ENCODE measurements at regions not wholly inside any gene's neighbourhood (a gene's known extent, or its start where the extent isn't known, plus 50 kb on each side); places are given as distances from the start of the nearest gene placed in this dataset.
A peak's percentile ranks its signal among the peaks of the same experiment; 100 is the strongest.

GRCh38 chr2:128380961-128381938 lies 62.6 kb upstream of the HS6ST1 start:
- peak; percentile 11 for DNase-seq

GRCh38 chr2:128384446-128384845 lies 65.8 kb upstream of the HS6ST1 start:
- no peak for DNase-seq

- no peak for DNase-seq
These were observed 66.3 kb upstream of the HS6ST1 start for GRCh38 chr2:128384956-128385355.

- DNase-seq, result no peak
These were observed 66.7 kb upstream of the HS6ST1 start for GRCh38 chr2:128385365-128385764.

- DNase-seq, result no peak
These were observed 67.4 kb upstream of the HS6ST1 start for GRCh38 chr2:128386066-128386465.

GRCh38 chr2:128388499-128388941 lies 69.9 kb upstream of the HS6ST1 start:
- DNase-seq, result no peak

GRCh38 chr2:128389388-128390086 lies 70.9 kb upstream of the HS6ST1 start:
- DNase-seq, result no peak

GRCh38 chr2:128390256-128390990 lies 71.8 kb upstream of the HS6ST1 start:
- no peak for DNase-seq

GRCh38 chr2:128390991-128391630 lies 72.4 kb upstream of the HS6ST1 start:
- no peak for DNase-seq

GRCh38 chr2:128391679-128392078 lies 73.0 kb upstream of the HS6ST1 start:
- no peak for DNase-seq

GRCh38 chr2:128392207-128392606 lies 73.5 kb upstream of the HS6ST1 start:
- DNase-seq, result no peak

- no peak for DNase-seq
These were observed 75.5 kb upstream of the HS6ST1 start for GRCh38 chr2:128394007-128394730.

- no peak for DNase-seq
These were observed 76.5 kb upstream of the HS6ST1 start for GRCh38 chr2:128395196-128395595.

GRCh38 chr2:128395640-128396499 lies 77.2 kb upstream of the HS6ST1 start:
- DNase-seq, result no peak

- no peak for DNase-seq
These were observed 77.8 kb upstream of the HS6ST1 start for GRCh38 chr2:128396500-128396891.

GRCh38 chr2:128396946-128397345 lies 78.3 kb upstream of the HS6ST1 start:
- no peak for DNase-seq

- no peak for DNase-seq
These were observed 80.6 kb upstream of the HS6ST1 start for GRCh38 chr2:128399256-128399655.

GRCh38 chr2:128399690-128400291 lies 81.1 kb upstream of the HS6ST1 start:
- DNase-seq, result no peak

- DNase-seq, result no peak
These were observed 83.0 kb upstream of the HS6ST1 start for GRCh38 chr2:128401680-128402079.

GRCh38 chr2:128402911-128403670 lies 84.4 kb upstream of the HS6ST1 start:
- no peak for DNase-seq

Measured in CD4-positive, alpha-beta T cell treated with Interleukin-15 for 1 hour (primary cell).